ENCODE measurements at regions not wholly inside any gene's neighbourhood (a gene's known extent, or its start where the extent isn't known, plus 50 kb on each side); places are given as distances from the start of the nearest gene placed in this dataset.

GRCh38 chr2:41913921-41914609 is 133.8 kb upstream of the PKDCC start:
- Histone ChIP-seq H3K36me3 (ENCODE audit: insufficient read depth) (no peaks in the 10 kb centered on the region), H3K4me1 (ENCODE audit: insufficient read depth) (no peaks in the 10 kb centered on the region), H3K27ac (ENCODE audit: low read depth) (no peak overlapping the region), H3K4me3 (ENCODE audit: low read depth, low read length) (no peak overlapping the region)
- 86% methylated on average over 7 of the region's 7 CpGs for WGBS
- DNase-seq (ENCODE audit: extremely low spot score), result no peak

DNA sequence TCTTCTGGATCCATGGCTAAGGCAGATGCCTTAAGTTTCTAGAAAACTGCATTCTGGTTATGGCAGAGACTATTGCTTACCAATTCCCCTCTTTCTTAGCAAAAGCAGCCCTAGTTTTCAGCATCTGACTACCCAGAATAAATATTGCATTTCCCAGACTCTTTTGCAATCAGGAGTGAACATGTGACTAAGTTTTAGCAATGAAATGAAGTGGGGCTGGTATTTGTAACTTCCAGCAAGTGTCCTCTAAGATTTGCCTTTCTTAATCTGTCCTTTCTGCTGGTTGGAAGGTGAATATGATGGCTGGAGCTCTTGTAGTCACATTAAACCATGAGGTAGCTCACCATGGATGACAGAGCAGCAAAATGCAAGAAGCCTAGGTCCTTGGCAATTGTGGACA is 132.9 kb upstream of the PKDCC start:
- Histone ChIP-seq H3K36me3 (ENCODE audit: insufficient read depth) (no peaks in the 10 kb centered on the region), H3K4me3 (ENCODE audit: low read depth, low read length) (no peak overlapping the region), H3K4me1 (ENCODE audit: insufficient read depth) (no peaks in the 10 kb centered on the region), H3K27ac (ENCODE audit: low read depth) (no peak overlapping the region)
- DNase-seq (ENCODE audit: extremely low spot score), result no peak

- DNase-seq (ENCODE audit: extremely low spot score), result no peak
- no peak overlapping the region for H3K4me3 ChIP-seq (ENCODE audit: low read depth, low read length)
- 97% methylated on average over 2 of the region's 2 CpGs for WGBS
- H3K27ac ChIP-seq (ENCODE audit: low read depth), result no peak overlapping the region
- H3K4me1 ChIP-seq (ENCODE audit: insufficient read depth), result no peaks in the 10 kb centered on the region
- no peaks in the 10 kb centered on the region for H3K36me3 ChIP-seq (ENCODE audit: insufficient read depth)
These were observed 131.6 kb upstream of the PKDCC start for GRCh38 chr2:41916177-41916576.

- WGBS, result 88% methylated on average over 2 of the region's 2 CpGs
- Histone ChIP-seq H3K27ac (ENCODE audit: low read depth) (no peak overlapping the region), H3K36me3 (ENCODE audit: insufficient read depth) (no peaks in the 10 kb centered on the region), H3K4me3 (ENCODE audit: low read depth, low read length) (no peak overlapping the region), H3K4me1 (ENCODE audit: insufficient read depth) (no peaks in the 10 kb centered on the region)
- no peak for DNase-seq (ENCODE audit: extremely low spot score)
These were observed 130.2 kb upstream of the PKDCC start for GRCh38 chr2:41917587-41917986.

- 97% methylated on average over 3 of the region's 3 CpGs for WGBS
- Histone ChIP-seq H3K36me3 (ENCODE audit: insufficient read depth) (no peaks in the 10 kb centered on the region), H3K27ac (ENCODE audit: low read depth) (no peak overlapping the region), H3K4me3 (ENCODE audit: low read depth, low read length) (no peak overlapping the region), H3K4me1 (ENCODE audit: insufficient read depth) (no peaks in the 10 kb centered on the region)
- DNase-seq (ENCODE audit: extremely low spot score), result no peak
These were observed 128.7 kb upstream of the PKDCC start for GRCh38 chr2:41919135-41919534.

GRCh38 chr2:41920181-41920580 is 127.6 kb upstream of the PKDCC start:
- no peaks in the 10 kb centered on the region for H3K36me3 ChIP-seq (ENCODE audit: insufficient read depth)
- no peak for DNase-seq (ENCODE audit: extremely low spot score)
- 96% methylated on average over 3 of the region's 3 CpGs for WGBS
- no peaks in the 10 kb centered on the region for H3K4me1 ChIP-seq (ENCODE audit: insufficient read depth)
- H3K4me3 ChIP-seq (ENCODE audit: low read depth, low read length), result no peak overlapping the region
- no peak overlapping the region for H3K27ac ChIP-seq (ENCODE audit: low read depth)

DNA sequence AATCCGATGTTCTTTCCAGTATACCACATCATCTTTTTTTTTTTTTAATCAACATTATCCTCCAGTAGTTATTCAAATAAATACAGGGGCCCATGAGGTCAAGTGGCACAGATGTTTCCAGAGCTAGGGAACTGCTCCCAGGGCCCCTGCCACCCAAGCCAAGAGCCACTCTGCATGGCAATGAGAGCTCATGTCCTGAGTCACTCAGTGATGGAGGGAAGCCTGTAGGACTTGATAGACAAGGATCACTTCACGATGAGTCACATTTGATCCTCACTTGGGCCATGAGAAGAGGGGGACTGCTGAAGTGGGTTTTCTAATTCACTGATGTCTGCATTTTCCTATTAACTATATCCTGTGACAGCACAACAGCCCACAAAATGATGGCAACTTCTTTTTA is 127.0 kb upstream of the PKDCC start:
- WGBS, result 93% methylated on average over 2 of the region's 2 CpGs
- Histone ChIP-seq H3K4me3 (ENCODE audit: low read depth, low read length) (no peak overlapping the region), H3K36me3 (ENCODE audit: insufficient read depth) (no peaks in the 10 kb centered on the region), H3K4me1 (ENCODE audit: insufficient read depth) (no peaks in the 10 kb centered on the region), H3K27ac (ENCODE audit: low read depth) (no peak overlapping the region)
- DNase-seq (ENCODE audit: extremely low spot score), result no peak

DNA sequence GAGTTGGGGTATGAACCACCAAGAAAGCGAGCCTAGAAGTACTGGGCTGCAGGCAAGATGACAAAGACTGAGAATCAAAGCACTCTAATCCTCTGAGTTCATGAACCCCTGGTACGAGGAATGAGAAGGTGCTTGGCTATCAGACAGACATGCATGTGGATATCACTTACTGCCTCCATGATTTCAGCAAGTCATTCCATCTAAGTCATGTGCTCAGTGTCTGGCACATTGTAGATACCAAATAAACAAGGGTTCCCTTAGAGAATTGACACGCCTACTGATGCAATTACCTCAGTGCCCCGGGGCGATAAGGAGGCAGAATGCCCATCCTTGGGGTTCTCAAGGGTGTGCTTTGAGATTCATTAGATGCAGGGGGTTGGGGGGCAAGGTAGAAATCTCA is 125.6 kb upstream of the PKDCC start:
- DNase-seq (ENCODE audit: extremely low spot score), result no peak
- WGBS, result 60% methylated on average over 5 of the region's 5 CpGs
- Histone ChIP-seq H3K27ac (ENCODE audit: low read depth) (no peak overlapping the region), H3K4me3 (ENCODE audit: low read depth, low read length) (no peak overlapping the region), H3K36me3 (ENCODE audit: insufficient read depth) (no peaks in the 10 kb centered on the region), H3K4me1 (ENCODE audit: insufficient read depth) (no peaks in the 10 kb centered on the region)

GRCh38 chr2:41923156-41923786 is 124.5 kb upstream of the PKDCC start:
- Histone ChIP-seq H3K36me3 (ENCODE audit: insufficient read depth) (no peaks in the 10 kb centered on the region), H3K4me1 (ENCODE audit: insufficient read depth) (no peaks in the 10 kb centered on the region), H3K4me3 (ENCODE audit: low read depth, low read length) (no peak overlapping the region), H3K27ac (ENCODE audit: low read depth) (no peak overlapping the region)
- no peak for DNase-seq (ENCODE audit: extremely low spot score)
- WGBS, result 60% methylated on average over 9 of the region's 9 CpGs

DNA sequence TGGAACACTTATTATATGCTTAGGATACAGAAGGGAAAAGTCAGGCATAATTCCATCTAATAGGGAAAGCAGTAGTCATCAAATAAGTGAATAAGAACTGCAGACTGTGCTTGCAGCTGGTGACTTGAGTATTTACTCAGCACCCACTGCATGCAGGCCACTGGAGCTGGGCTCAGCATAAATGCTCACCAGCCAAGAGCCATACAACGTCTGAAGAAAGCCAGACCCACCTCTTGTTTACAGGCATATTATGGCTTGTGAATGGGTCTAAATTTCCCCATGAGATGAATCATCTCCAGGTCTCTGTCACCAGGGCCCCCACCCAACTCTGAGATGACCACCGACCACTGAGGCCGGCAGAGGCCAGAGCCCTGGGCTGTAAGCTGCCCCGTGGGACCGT is 123.8 kb upstream of the PKDCC start:
- Histone ChIP-seq H3K4me1 (ENCODE audit: insufficient read depth) (no peaks in the 10 kb centered on the region), H3K4me3 (ENCODE audit: low read depth, low read length) (no peak overlapping the region), H3K27ac (ENCODE audit: low read depth) (no peak overlapping the region), H3K36me3 (ENCODE audit: insufficient read depth) (no peaks in the 10 kb centered on the region)
- no peak for DNase-seq (ENCODE audit: extremely low spot score)
- WGBS, result 63% methylated on average over 5 of the region's 5 CpGs

DNA sequence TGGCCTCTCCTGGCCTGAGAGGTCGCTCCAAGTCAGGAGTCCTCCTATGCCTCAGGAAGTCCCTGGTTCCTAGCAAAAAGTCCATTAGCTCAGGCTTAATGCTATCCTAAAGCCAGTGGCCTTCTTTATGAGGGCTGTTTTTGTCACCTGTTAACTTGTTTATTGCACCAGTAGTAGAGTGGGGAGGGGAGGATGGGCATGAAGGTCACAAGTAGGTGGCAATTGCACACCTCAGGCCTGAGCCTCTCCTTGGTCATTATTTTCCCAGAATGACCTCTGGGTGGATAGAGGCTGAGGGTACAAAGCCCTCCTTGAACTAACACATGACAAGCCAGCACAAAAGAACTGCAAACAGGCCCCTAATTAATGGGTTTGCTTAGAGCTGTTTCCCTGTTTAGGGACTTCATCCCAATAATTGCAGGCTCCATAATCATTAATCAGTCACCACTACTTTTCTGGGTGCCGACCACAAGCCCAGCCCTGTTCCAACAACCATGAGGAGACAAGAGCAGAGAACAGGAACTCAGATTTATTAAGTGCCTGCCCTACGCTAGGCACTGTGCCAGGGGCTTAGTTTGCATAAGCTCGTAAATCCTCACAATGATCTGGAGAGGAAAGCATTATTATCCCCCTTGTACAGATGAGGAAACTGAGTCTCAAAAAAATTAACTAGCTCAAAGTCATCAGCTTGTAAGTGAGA is 123.0 kb upstream of the PKDCC start:
- no peaks in the 10 kb centered on the region for H3K4me1 ChIP-seq (ENCODE audit: insufficient read depth)
- H3K4me3 ChIP-seq (ENCODE audit: low read depth, low read length), result no peak overlapping the region
- no peak overlapping the region for H3K27ac ChIP-seq (ENCODE audit: low read depth)
- no peak for DNase-seq (ENCODE audit: extremely low spot score)
- 63% methylated on average over 4 of the region's 4 CpGs for WGBS
- H3K36me3 ChIP-seq (ENCODE audit: insufficient read depth), result no peaks in the 10 kb centered on the region

- no peak overlapping the region for H3K27ac ChIP-seq (ENCODE audit: low read depth)
- no peaks in the 10 kb centered on the region for H3K36me3 ChIP-seq (ENCODE audit: insufficient read depth)
- WGBS, result 75% methylated on average over 2 of the region's 2 CpGs
- no peaks in the 10 kb centered on the region for H3K4me1 ChIP-seq (ENCODE audit: insufficient read depth)
- no peak overlapping the region for H3K4me3 ChIP-seq (ENCODE audit: low read depth, low read length)
- no peak for DNase-seq (ENCODE audit: extremely low spot score)
These were observed 122.1 kb upstream of the PKDCC start for GRCh38 chr2:41925712-41926111.

- Histone ChIP-seq H3K4me1 (ENCODE audit: insufficient read depth) (no peaks in the 10 kb centered on the region), H3K36me3 (ENCODE audit: insufficient read depth) (no peaks in the 10 kb centered on the region), H3K27ac (ENCODE audit: low read depth) (no peak overlapping the region), H3K4me3 (ENCODE audit: low read depth, low read length) (no peak overlapping the region)
- no peak for DNase-seq (ENCODE audit: extremely low spot score)
- 56% methylated on average over 8 of the region's 8 CpGs for WGBS
These were observed 120.9 kb upstream of the PKDCC start for GRCh38 chr2:41926614-41927580.
